ENCODE measurements at regions not wholly inside any gene's neighbourhood (a gene's known extent, or its start where the extent isn't known, plus 50 kb on each side); places are given as distances from the start of the nearest gene placed in this dataset.

- TF ChIP-seq, protein P1, sequence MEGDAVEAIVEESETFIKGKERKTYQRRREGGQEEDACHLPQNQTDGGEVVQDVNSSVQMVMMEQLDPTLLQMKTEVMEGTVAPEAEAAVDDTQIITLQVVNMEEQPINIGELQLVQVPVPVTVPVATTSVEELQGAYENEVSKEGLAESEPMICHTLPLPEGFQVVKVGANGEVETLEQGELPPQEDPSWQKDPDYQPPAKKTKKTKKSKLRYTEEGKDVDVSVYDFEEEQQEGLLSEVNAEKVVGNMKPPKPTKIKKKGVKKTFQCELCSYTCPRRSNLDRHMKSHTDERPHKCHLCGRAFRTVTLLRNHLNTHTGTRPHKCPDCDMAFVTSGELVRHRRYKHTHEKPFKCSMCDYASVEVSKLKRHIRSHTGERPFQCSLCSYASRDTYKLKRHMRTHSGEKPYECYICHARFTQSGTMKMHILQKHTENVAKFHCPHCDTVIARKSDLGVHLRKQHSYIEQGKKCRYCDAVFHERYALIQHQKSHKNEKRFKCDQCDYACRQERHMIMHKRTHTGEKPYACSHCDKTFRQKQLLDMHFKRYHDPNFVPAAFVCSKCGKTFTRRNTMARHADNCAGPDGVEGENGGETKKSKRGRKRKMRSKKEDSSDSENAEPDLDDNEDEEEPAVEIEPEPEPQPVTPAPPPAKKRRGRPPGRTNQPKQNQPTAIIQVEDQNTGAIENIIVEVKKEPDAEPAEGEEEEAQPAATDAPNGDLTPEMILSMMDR (IDR thresholded peaks at IDR 0.05), result no peak
- TF ChIP-seq POLR2A (IDR thresholded peaks at IDR 0.05), result no peak
Observed at GRCh38 chr16:6274351-6274750, 1058.3 kb upstream of the RBFOX1 start.
